ENCODE measurements at regions not wholly inside any gene's neighbourhood (a gene's known extent, or its start where the extent isn't known, plus 50 kb on each side); places are given as distances from the start of the nearest gene placed in this dataset.

GRCh38 chr11:71340086-71340606 is 87.8 kb upstream of the SHANK2 start:
- H2BK12ac ChIP-seq (ENCODE audit: insufficient read length, low read depth, low read length): no peak overlapping the region
- H3K9me3 Mint-ChIP-seq: peaks cover 0 to 4% of the 10 kb centered on the region in 2 experiments; a peak in 2 of 5 replicates
- H3K27ac Mint-ChIP-seq: no peak overlapping the region; a peak in 1 of 7 replicates
- H3K27me3 ChIP-seq (ENCODE audit: insufficient read depth, low read length): no peaks in the 10 kb centered on the region
- 0 out of 7 replicates have a peak, but pooled peaks cover 0 to 1% (median 0%) of the 10 kb centered on the region in 3 experiments for H3K36me3 Mint-ChIP-seq (ENCODE audit: insufficient read depth in 1 of 3, low read depth in 3 of 3)
- H3K56ac ChIP-seq (ENCODE audit: insufficient read length, low read depth, low read length): no peak overlapping the region
- no peak overlapping the region for H2AFZ ChIP-seq (ENCODE audit: low read length)
- no peak overlapping the region for H2BK120ac ChIP-seq (ENCODE audit: low read depth, low read length, poor library complexity, severe bottlenecking)
- no peak overlapping the region for H3K9ac ChIP-seq (ENCODE audit: extremely low read depth, insufficient read length, low read length)
- H3T11ph ChIP-seq (ENCODE audit: low read length): no peak overlapping the region
- peaks cover 3% of the 10 kb centered on the region for H4K20me1 ChIP-seq (ENCODE audit: control insufficient read depth, insufficient read depth, insufficient read length)
- no peak overlapping the region for H4K5ac ChIP-seq (ENCODE audit: insufficient read length, low read depth, low read length)
- H4K8ac ChIP-seq (replicated peaks; ENCODE audit: insufficient read length, low read depth, low read length): no peak overlapping the region
- no peaks in the 10 kb centered on the region for H3K79me2 ChIP-seq (ENCODE audit: insufficient read depth, low read length)
- H2BK5ac ChIP-seq (ENCODE audit: insufficient read length, low read length): no peak overlapping the region
- no CpG with 5 or more reads among the region's 12 CpGs for WGBS (ENCODE audit: extremely low coverage, insufficient read length, low lambda C conversion rate)
- H3K18ac ChIP-seq (ENCODE audit: insufficient read length, low read depth, low read length): no peak overlapping the region
- no peak overlapping the region for H3K23ac ChIP-seq (ENCODE audit: insufficient read length, low read depth, low read length)
- no peaks in the 10 kb centered on the region for H3K4me1 ChIP-seq (ENCODE audit: insufficient read depth, low read length)
- TF ChIP-seq CTCF (conservative IDR thresholded peaks at IDR 0.05): no peak
- H2BK15ac ChIP-seq (ENCODE audit: low read depth, low read length): no peak overlapping the region
- no peak overlapping the region for H3K4me2 ChIP-seq (ENCODE audit: insufficient read depth, insufficient read length, low read length)
- H4K91ac ChIP-seq (ENCODE audit: insufficient read length, low read depth, low read length): no peak overlapping the region
- peaks cover 10 to 15% of the 10 kb centered on the region in 2 experiments for H3K4me1 Mint-ChIP-seq
- H3K4me3 Mint-ChIP-seq: no peak overlapping the region
- no peaks in the 10 kb centered on the region for H3K9me3 ChIP-seq (ENCODE audit: control insufficient read depth, low read depth, low read length)
- no peak overlapping the region for H3K4ac ChIP-seq (ENCODE audit: low read depth, low read length)
- H3K23me2 ChIP-seq (ENCODE audit: insufficient read length, low read depth, low read length, poor library complexity, severe bottlenecking): no peaks in the 10 kb centered on the region
- no peaks in the 10 kb centered on the region for H3K79me1 ChIP-seq (ENCODE audit: insufficient read depth, low read depth, low read length, poor library complexity, severe bottlenecking)
- no peak for DNase-seq
- H2BK20ac ChIP-seq (ENCODE audit: low read depth, low read length, poor library complexity, severe bottlenecking): no peak overlapping the region
- no peak overlapping the region for H2AK5ac ChIP-seq (ENCODE audit: insufficient read length, low read length)
- no peak overlapping the region for H3K27ac ChIP-seq (ENCODE audit: insufficient read length, low read depth, low read length)
- H3K14ac ChIP-seq (ENCODE audit: insufficient read depth, low read length): no peak overlapping the region
- H3K27me3 Mint-ChIP-seq (ENCODE audit: low read depth): peaks cover 9% of the 10 kb centered on the region

Data from H9 (cell line).